GM19467 (cell line): ENCODE measurements at regions not wholly inside any gene's neighbourhood (a gene's known extent, or its start where the extent isn't known, plus 50 kb on each side); places are given as distances from the start of the nearest gene placed in this dataset.
"Not testable (repeated sequence)": the region's sequence is repeated elsewhere in the genome, so short reads cannot be mapped to it uniquely, and the experiment has no call there.

Experiments used
- ATAC-seq: cut with Tn5 transposase; IDR thresholded peaks from one replicate; pipeline ENCODE4 v1.9.1; 2021; ENCODE audit warnings: mild to moderate bottlenecking, moderate library complexity; ENCODE audit not compliant: unreplicated experiment

DNA sequence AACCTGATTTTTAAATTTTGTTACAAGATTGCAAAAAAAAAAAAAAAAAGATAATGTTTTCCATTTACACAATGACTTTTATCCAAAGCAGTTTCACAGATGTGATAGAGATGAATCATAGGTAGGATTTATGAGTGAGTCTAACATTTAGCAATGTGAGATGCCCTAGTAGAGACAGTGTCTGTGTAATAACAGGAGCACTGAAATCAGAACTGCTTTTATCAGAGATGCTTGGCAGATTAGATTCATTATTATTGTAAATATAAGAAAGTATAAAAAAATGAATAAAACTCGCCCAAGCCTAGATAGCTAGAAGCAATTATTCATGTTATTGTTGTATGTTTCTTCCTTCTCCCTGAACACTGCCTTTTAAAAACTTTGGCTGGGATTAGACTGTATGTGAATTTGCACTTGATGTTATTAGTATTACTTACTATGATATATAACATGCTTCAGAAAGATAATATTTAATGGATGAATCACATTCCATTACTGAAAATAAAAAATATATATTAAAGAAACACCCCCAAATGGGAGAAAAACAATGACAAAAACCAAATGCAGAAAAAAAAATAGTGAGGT lies 567.3 kb upstream of the KLF4 start:
- ATAC-seq: no peak

DNA sequence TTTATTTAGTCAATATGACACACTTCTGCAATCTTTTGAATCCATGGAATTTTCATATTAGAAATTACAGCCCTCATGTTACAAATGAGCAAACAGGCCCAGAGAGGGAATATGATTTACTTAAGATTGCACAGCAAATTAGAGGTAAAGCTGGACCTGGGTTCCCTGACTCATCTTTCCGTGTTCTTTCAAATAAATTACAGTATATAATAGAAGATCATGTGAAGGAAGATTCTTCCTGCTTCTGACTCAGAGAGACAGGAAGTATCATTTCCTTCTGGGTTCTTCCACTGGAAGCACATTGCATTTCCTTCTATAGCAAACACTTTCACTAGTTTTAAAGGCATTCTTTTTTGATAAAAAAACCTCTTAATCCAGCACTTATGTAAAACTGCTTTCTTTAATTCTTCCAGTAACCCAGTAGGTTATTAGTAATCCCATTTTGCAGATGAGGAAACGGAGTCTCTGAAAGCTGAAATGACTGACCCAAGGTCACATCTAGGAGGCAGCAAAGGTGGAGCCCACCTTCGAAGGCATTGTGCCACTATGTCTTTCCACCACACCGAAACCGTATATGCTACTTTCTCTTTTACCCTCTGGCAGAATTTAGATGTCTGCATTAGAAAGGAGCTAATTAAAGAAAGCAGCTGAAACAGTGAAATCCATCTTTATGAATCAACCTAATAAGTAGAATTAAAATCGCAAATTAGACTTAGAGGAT lies 566.7 kb upstream of the KLF4 start:
- no peak for ATAC-seq

DNA sequence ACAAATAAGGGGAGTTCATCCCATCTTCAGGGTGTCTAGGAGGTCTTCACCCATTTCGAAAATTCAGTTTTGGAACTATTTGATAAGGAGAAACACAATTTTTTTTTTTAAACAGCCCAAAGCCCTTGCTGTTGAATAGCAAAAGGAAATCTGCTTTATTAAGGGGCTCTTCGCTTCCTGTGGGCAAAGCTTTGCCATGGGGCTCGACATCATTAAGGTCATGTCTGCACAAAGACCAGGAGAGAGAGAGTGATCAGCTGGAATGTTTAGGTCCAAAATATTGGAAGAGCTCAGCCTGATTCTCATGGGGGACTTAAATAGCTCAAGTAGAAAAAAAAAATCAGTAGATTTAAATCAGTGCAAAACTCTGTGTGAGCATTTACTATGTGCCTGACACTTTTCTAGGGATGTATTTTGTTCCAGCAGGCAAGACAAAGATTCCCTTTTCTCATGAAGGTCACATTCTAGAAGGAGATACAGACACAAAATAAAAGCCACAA lies 564.6 kb upstream of the KLF4 start:
- no peak for ATAC-seq

DNA sequence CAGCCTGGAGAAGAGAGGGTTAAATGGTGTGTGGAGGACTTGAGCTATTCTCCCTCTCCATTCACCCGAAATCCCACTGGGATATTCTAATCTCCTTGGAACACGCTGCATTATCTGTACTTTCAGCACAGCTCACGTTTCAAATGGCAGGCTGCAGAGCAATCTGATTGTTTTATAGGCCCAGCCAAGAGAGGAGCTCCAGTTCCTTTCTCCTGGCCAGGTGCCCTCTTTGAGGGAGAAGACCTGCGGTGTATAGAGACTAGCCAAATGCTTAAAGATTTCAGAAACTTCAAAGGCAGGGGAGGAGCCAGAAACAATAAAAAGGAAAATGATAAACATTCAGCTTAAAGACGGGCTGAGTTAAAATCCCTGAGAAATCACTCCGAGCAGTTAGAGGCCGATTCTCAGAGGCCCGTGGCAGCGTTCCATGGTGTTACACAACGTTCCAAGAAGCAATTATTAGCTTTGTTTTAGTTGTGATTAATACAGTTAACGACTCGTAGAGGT lies 564.0 kb upstream of the KLF4 start:
- ATAC-seq: no peak

DNA sequence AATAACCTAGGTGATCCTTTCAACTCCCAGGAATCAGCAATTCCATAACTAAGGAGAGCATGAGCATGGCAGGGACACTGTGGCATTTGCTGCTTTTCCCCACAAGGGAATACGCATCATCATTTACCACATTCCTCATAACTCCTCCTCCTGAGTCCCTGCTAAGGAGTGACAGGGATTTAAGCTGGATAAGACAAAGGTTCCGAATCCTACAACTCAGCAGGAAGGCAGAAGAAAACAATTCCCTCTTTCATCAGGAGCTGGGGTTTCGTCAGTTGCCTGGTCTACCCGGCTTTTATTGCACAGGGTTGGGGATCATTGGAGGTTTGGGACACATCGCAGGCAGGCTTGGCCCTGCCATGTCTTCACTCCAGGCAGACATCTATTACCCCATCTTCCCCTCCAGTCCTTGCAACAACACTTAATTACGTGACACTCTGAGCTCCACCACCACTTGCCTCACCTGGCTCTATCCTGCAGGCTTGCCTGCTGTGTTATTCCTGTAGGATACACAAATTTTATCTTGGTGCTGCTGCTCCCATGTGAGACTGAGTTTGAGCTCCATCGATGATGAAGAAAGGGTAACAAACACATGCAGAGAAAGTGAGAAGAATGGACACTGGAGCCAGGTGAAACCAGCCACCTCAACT lies 563.0 kb upstream of the KLF4 start:
- ATAC-seq: no peak

DNA sequence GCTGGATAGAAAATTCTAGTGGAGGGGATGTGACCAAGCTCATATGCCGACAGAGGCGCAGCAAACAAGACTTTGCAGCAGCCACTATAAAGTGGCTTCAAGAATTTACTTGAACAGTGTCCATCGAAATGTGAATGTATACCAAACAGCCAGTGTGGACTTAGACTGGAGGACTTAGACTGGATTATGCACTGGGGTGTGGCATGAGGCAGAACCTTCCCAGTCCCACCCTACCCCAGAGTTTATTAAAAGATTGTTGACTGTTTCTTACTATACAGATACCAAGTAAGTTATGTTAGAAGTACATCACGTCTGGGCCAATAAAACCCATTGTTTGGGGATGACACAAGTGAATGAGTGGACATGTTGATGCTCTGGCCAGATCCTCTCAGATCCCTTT lies 561.3 kb upstream of the KLF4 start:
- no peak for ATAC-seq

DNA sequence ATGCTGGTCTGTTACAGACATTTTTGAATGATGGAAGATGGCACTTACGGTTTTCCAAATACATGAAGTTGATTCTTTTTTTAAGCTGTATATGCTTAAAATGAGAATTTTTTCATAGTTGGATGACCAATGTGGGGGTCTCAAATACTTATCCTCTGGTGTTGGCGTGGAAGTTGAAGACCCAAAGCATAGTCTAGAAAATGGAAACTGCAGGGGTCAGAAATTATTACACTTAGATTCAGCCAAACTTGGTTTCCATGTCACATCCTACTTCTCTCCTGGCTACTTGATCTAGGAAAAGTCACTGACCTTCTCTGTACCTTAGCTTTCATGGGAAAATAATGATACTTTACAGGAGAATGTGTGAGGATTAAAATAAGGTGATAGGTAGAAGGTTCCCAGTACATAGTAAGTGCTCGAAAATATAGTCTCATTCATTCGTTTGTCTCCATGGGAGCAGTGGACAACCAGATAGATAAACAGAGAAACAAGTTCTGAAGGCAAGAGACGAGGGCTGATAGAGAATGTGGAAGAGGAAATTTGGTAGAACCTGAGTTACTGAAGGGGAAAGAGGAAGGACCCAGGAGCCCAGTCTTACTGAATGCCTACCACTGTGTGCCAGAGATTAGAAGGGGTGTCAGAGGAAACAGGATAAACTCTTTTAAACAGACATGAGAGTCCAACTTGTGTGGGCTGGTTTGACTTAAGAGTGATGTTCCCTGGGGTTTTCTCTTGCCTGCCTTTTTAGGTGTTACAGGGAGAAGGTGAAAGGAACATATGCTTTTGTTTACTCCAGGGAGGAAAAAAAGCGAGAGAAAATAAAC lies 560.3 kb upstream of the KLF4 start:
- no peak for ATAC-seq

DNA sequence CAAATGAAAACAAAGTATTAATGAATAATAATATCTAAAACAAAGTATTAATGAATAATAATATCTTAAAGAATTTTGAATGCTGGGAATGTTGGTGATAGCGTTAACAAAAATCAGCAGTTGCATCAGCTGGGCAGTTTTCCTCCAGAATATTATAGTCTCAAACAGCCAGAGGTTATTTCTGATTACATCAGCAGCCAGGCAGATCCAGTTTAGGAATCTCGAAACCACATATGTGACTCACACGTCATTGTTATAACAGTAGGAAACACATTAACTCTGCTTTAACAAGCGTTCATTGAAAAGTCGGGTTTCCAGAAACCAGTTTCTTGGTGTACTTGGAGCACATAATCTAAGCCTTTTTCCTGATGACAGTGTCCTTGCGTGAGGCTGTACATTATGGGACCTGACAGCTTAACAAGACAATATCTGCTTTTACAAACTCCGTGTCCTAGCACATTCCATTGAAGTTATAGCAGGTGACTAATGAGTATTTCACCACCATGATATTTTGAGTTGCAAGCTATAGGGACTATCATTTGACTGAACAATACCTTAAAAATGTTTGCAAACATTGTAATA lies 559.5 kb upstream of the KLF4 start:
- no peak for ATAC-seq

DNA sequence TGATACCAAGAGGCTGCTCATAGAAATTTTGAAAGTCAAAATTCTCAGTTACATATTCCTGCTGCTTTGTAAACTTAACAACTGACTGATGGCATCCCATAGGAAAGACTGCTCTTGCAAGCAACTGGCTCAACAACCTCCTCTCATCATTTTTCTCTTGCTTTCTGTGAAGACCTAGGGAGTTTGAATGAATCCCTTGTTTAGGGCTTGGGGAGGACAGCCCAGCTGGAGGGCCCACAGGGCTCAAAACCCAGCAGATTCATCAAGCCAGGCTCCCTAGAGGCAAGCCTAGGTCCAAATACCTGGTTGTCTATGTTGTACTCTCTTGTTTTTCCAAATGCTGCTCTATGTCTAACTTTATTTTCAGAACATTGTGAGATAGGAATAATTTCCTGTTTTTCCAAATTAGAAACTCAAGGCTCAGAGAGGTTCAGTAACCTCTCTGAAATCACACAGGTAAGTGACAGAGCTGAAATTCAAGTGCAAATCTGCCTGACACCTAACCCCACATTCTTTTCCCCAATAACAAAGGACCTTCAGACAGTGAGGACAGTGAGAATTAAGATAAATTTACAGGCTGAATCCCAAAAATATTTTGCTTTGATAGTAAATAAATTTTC lies 558.9 kb upstream of the KLF4 start:
- no peak for ATAC-seq

DNA sequence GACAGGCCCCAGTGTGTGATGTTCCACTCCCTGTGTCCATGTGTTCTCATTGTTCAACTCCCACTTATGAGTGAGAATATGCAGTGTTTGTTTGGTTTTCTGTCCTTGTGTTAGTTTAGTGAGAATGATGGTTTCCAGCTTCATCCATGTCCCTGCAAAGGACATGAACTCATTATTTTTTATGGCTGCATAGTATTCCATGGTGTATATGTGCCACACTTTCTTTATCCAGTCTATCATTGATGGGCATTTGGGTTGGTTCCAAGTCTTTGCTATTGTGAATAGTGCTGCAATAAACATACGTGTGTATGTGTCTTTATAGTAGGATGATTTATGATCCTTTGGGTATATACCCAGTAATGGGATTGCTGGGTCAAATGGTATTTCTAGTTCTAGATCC lies 558.2 kb upstream of the KLF4 start:
- ATAC-seq: not testable (repeated sequence)

DNA sequence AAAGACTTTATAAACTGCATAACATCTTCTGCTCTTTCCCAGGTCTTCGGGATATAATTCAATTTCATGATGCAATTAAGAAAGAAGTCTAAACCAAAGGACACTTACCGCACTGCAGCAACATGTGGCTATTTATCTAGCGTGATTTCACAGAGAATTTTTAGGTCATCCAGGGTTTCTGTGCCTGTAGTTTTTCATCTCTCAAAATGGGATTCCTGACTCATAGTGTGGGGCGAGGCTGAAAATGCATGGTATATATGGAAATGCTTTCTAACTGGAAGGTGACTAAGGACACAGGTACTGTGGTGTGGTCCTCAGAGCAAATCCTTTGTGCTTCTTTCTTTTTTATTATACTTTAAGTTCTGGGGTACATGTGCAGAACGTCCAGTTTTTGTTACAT lies 557.7 kb upstream of the KLF4 start:
- ATAC-seq: no peak

DNA sequence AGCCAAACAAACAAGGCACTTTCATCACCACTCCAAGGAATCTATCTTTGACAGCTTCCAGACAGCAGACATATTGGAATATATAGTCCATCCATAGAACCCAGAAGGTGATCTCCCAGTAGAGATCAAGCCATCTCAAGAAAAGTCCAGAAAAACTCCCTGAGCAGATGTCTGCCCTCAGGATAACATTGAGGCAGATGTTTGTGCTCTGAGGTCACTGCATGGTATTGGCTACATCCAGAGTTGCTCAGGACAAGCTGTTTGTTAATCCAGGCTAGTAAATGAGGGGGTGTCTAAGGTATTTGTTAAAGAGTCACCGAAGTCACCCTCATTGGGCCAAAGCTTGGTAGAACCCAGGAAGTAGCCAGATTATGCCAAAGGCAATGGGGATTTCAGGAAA lies 556.3 kb upstream of the KLF4 start:
- ATAC-seq: no peak

DNA sequence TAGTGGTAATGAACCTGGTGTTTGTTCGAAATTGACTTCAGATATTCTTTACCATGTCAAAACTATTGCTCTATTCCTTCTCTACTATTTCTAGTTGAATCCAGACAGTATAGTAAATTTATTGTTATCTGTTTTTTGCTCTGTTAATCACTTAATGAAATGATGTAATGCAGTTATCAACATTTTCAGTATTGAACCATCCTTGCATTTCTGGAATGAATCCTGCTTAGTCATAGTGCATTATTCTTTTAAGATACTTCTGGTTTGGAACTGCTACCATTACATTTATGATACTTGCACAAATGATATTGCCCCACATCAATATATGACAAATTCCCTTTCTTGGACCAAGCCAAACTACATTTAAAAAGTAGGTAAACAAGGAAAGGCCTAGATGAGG lies 554.0 kb upstream of the KLF4 start:
- ATAC-seq: no peak

DNA sequence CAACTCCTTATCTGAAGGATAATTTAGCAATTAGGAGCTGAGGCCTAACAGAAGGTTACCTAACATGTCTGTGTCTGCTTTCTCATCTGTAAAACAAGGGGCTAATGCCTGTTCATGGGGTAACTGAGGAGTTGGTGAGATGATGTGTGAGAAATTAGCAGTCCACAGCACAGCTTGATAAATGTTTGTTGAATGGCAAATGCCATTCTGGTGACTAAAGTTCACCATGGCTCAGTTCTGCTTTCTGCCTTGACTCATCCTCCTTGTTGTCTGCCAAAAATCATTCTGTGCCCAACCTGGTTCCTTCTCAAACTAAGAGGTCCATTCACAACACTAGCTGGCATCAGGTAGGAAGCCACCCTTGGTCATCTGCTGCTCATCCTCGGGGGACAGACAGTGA lies 552.0 kb upstream of the KLF4 start:
- no peak for ATAC-seq

DNA sequence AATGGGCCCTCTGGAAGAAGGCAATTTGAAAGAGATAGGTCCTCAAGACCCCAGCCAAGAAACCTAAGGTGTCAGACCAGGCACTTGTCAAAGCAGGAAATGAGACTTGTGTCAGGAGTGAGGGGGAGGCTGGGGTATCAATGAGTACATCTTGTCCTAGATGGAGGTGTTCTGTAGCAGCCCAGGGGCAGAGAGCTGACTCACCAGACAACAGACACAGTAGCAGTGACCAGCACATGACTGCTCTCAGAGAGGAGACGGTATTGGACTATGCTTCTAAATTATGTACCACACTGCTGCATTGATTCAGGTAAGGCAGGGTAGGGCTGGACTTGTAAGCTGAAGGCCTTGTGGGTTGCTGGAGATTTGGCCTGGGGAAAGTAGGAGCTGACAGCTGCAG lies 551.2 kb upstream of the KLF4 start:
- ATAC-seq: no peak

DNA sequence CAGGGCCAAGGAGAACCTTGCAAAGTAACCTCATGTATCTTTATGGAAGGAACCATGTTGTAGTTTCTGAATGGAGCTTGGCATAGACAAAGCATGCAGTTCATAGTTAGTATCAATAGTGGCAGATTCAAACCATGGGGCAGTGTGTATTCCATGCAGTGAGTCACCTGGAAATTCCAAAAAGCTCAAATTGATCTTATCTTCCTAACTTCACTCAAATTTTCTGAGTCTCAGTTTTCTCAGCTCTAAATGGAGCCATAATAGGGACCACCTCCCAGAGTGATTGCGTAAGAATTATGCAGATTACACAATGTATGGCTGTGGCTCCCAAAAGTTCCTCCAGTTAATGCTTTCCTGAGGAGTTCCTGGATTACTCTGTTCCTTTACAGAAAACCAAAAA lies 549.9 kb upstream of the KLF4 start:
- ATAC-seq: no peak

DNA sequence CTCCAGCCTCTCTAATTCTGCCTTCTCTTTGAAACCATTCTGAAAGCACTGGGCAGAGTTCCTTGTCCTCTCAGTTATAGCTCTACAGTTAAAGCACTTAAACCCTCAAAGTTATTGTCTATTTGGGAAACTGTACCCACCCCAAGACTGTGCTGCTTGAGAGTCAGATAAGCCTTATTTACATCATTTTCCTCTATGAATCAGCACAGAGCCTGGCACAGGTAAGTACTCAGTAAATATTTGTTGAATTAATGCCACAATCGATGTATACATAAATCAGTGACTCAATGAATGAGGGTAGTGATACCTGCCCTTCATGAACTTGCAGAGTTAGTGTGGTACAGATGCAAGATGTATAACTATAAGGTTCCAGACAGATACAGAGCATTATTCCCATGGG lies 549.4 kb upstream of the KLF4 start:
- ATAC-seq: no peak

DNA sequence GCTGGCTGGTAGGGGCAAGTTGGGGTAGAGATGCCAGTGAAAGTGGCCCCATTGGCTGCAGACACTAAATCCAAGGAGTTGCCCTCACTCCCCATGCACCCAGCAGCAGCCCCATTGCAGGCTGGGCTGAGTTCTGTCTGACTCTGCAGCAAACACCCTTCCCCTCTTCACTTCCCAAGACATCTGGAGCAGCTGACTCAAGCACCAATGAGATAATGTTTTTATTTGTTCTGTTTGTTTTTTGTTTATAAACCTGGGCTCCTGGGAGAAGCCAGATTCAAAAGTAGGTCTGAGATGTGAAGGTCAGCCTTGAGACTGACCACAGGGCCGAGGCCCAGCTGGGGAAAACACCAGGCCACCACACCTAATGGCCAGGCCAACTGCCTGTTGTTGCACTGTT lies 545.9 kb upstream of the KLF4 start:
- no peak for ATAC-seq

DNA sequence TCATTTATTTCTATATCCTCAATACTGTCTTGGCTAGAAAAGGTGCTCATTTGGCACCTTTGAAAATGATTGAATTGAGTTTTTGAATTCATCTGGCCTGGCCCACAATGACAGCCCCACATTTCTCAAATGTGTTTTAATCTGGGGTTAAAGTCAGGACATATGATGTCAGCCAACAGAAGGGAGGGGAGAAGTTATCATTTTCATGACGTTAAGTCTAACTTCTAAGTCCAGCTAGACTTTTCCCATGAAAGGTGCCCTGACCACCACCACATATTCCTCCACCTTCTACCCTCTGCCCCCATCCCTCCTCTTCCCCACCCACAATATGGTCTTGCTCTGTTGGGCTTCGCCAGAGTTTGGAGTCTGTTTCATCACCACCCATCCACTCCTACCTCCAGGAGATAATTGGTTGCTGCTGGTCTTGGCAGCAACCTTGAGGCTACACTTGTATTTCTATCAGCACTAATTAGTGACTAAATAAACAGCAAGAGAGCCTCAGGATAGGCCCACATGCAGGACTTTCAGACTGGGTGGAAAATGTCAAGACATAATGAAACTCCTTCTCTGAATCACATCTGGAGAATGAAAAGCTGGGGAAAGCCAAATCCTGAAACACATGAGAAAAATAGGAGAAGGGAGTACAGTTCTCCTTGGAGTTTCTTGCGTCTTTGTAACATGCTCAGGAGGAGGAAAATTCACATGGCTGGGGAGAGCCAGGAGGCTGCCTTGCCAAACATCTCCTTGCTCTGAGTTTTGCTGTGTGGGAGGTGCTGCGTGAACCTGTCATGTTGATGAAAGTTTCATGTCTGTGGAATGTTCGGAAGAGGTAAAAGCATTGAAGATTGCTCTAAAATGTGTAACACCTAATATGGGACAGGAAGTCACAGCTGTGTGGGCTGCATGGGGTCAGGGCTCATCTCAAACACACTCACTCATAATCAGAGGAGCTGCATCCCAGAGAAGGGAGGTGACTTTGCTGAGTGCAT lies 544.7 kb upstream of the KLF4 start:
- no peak for ATAC-seq
